Keratinocyte (primary cell): ENCODE measurements at regions not wholly inside any gene's neighbourhood (a gene's known extent, or its start where the extent isn't known, plus 50 kb on each side); places are given as distances from the start of the nearest gene placed in this dataset.

Source experiments
- DNase-seq: peaks from one replicate; pipeline ENCODE4 v3.0.0-alpha.2; 2011; ENCODE audit warnings: low read depth, missing footprints, low spot score
- FAIRE-seq: peaks from 2 replicates; lab custom pipeline; 2011; peaks lifted over from hg19 to GRCh38; lab: Jason Lieb, UNC
- H2AFZ ChIP-seq: 2 replicates; pipeline ENCODE4 v1.6.0; 2012; ENCODE audit warnings: low read length, control low read depth, inconsistent platforms; ENCODE audit not compliant: control insufficient read depth
- H3K27ac ChIP-seq: 2 replicates; pipeline ENCODE4 v1.5.1; 2011; ENCODE audit warnings: low read length; ENCODE audit not compliant: control insufficient read depth, insufficient read depth
- H3K27me3 ChIP-seq: 3 replicates; pipeline ENCODE4 v1.6.0; 2011; ENCODE audit warnings: low read length; ENCODE audit not compliant: control insufficient read depth, insufficient read depth; ENCODE audit errors: extremely low read depth
- H3K36me3 ChIP-seq, 2 experiments: 2 replicates in 1 of 2; 3 replicates in 1 of 2; pipeline ENCODE4 v1.5.1; 2011; ENCODE audit warnings: low read length in 2 of 2, mild to moderate bottlenecking in 1 of 2; ENCODE audit not compliant: control insufficient read depth in 2 of 2, insufficient read depth in 2 of 2; ENCODE audit errors: extremely low read depth in 1 of 2
- H3K4me1 ChIP-seq: 3 replicates; pipeline ENCODE4 v1.5.1; 2011; ENCODE audit warnings: low read length; ENCODE audit not compliant: control insufficient read depth, insufficient read depth; ENCODE audit errors: extremely low read depth
- H3K4me2 ChIP-seq: 3 replicates; pipeline ENCODE4 v1.6.0; 2011; ENCODE audit warnings: low read depth, low read length; ENCODE audit not compliant: control insufficient read depth, insufficient read depth; ENCODE audit errors: extremely low read depth
- H3K4me3 ChIP-seq, 3 experiments: fragments of 200-600 bp in 1 of 3; sonication (generic) in 1 of 3; 2 replicates in 2 of 3; 3 replicates in 1 of 3; pipeline ENCODE4 v1.5.1; 2011 to 2016; ENCODE audit warnings: low read length in 3 of 3, mild to moderate bottlenecking in 3 of 3, control low read depth in 2 of 3, inconsistent platforms in 1 of 3, low read depth in 1 of 3, mixed read lengths in 1 of 3, mixed run types in 1 of 3, moderate library complexity in 1 of 3; ENCODE audit not compliant: control insufficient read depth in 2 of 3, insufficient read depth in 2 of 3; ENCODE audit errors: extremely low read depth in 1 of 3
- H3K79me2 ChIP-seq: 2 replicates; pipeline ENCODE4 v1.6.0; 2012; ENCODE audit warnings: low read length; ENCODE audit not compliant: control insufficient read depth, insufficient read depth
- H3K9ac ChIP-seq: 3 replicates; pipeline ENCODE4 v1.6.0; 2011; ENCODE audit warnings: low read length; ENCODE audit not compliant: control insufficient read depth, insufficient read depth; ENCODE audit errors: extremely low read depth
- H3K9me1 ChIP-seq: 3 replicates; pipeline ENCODE4 v1.6.0; 2011; ENCODE audit warnings: low read length; ENCODE audit not compliant: control insufficient read depth, insufficient read depth; ENCODE audit errors: extremely low read depth
- H3K9me3 ChIP-seq: 2 replicates; pipeline ENCODE4 v1.5.1; 2012; ENCODE audit warnings: low read depth, low read length; ENCODE audit not compliant: control insufficient read depth
- H4K20me1 ChIP-seq: 3 replicates; pipeline ENCODE4 v1.6.0; 2011; ENCODE audit warnings: low read length; ENCODE audit not compliant: control insufficient read depth, insufficient read depth; ENCODE audit errors: extremely low read depth
- CTCF ChIP-seq, 3 experiments: IDR thresholded peaks in 1 of 3; conservative IDR thresholded peaks in 1 of 3; optimal IDR thresholded peaks in 1 of 3; 2 replicates in 2 of 3; 3 replicates in 1 of 3; pipeline versions ENCODE3 to v1.5.1; 2011; ENCODE audit warnings: low read length in 3 of 3, mild to moderate bottlenecking in 3 of 3, moderate library complexity in 2 of 3, control low read depth in 1 of 3, inconsistent platforms in 1 of 3; ENCODE audit not compliant: insufficient read depth in 2 of 3; ENCODE audit errors: extremely low read depth in 1 of 3
- EZH2 ChIP-seq: IDR thresholded peaks from one replicate; pipeline ENCODE4 v1.6.1; 2012; ENCODE audit warnings: inconsistent platforms, mild to moderate bottlenecking, low read length, moderate library complexity
- dilution Hi-C: fragments of 300-500 bp; cut with MboI; formaldehyde crosslinking; loops from one replicate; pipeline ENCODE4 v1.7.0; 2020; ENCODE audit warnings: low sequenced_read_pairs; ENCODE audit not compliant: extremely low pct_ligation_motif_present

GRCh38 chr18:46266473-46266872, 162.3 kb downstream of the HAUS1 start:
- Histone ChIP-seq H4K20me1 (no peaks in the 10 kb centered on the region), H2AFZ (no peak overlapping the region), H3K9ac (no peak overlapping the region), H3K4me3 (no peak overlapping the region), H3K27me3 (no peaks in the 10 kb centered on the region), H3K9me1 (no peaks in the 10 kb centered on the region), H3K79me2 (peaks cover 17% of the 10 kb centered on the region), H3K4me1 (peaks cover 28% of the 10 kb centered on the region), H3K36me3 (peaks cover 8 to 21% of the 10 kb centered on the region in 2 experiments), H3K27ac (no peak overlapping the region), H3K9me3 (no peaks in the 10 kb centered on the region), H3K4me2 (no peak overlapping the region)
- FAIRE-seq (no peak), DNase-seq (no peak)
- TF ChIP-seq EZH2, result no peak
- TF ChIP-seq CTCF (optimal IDR thresholded peaks at IDR 0.05 in 1 of 3, IDR thresholded peaks at IDR 0.05 in 1 of 3, conservative IDR thresholded peaks at IDR 0.05 in 1 of 3; ENCODE audit: extremely low read depth in 1 of 3, insufficient read depth in 2 of 3, low read length in 3 of 3), result no peak
- dilution Hi-C loops, result no loop called here

DNA sequence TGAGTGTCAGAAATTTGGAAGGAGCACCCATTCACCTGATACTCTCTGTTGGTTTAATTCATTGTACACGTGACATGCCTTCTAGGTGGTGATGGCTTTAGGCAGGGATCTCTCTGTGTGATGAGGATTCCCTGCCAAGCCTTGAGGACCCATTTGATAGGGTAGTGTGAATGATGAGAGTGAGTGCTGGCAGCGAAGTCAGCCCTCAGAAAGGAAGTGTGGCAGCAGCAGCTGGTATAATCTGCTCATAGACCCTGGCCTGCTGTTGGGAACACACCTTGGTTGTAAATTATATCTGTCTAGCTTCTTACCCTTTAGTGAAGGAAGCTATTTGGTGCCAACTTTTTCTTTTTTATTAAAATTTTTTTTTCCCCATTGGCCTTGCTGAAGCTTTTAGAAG, 164.5 kb downstream of the HAUS1 start:
- Histone ChIP-seq H3K27me3 (no peaks in the 10 kb centered on the region), H4K20me1 (no peaks in the 10 kb centered on the region), H3K9ac (no peak overlapping the region), H3K36me3 (peaks cover 8 to 14% of the 10 kb centered on the region in 2 experiments), H3K27ac (no peak overlapping the region), H3K4me3 (no peak overlapping the region), H3K9me1 (no peaks in the 10 kb centered on the region), H3K9me3 (no peaks in the 10 kb centered on the region), H3K79me2 (peaks cover 4% of the 10 kb centered on the region), H2AFZ (no peak overlapping the region), H3K4me1 (peaks cover 19% of the 10 kb centered on the region), H3K4me2 (no peak overlapping the region)
- FAIRE-seq, result no peak
- no peak for DNase-seq
- TF ChIP-seq CTCF (optimal IDR thresholded peaks at IDR 0.05 in 1 of 3, IDR thresholded peaks at IDR 0.05 in 1 of 3, conservative IDR thresholded peaks at IDR 0.05 in 1 of 3; ENCODE audit: extremely low read depth in 1 of 3, insufficient read depth in 2 of 3, low read length in 3 of 3), result no peak
- TF ChIP-seq EZH2, result no peak
- dilution Hi-C loops, result no loop called here
